GM12865 (cell line): ENCODE measurements at regions not wholly inside any gene's neighbourhood (a gene's known extent, or its start where the extent isn't known, plus 50 kb on each side); places are given as distances from the start of the nearest gene placed in this dataset.

Source experiments
- DNase-seq: peaks from one replicate; pipeline ENCODE4 v3.0.0; 2010; ENCODE audit warnings: low read depth
- H3K4me3 ChIP-seq: 2 replicates; pipeline ENCODE4 v1.5.1; 2011; ENCODE audit warnings: mild to moderate bottlenecking, low read depth, low read length, control low read depth
- TF ChIP-seq, protein P1 (sequence below): IDR thresholded peaks from 2 replicates; pipeline ENCODE4 v1.5.1; 2011; ENCODE audit warnings: low read length, control low read depth, low read depth, inconsistent platforms; ENCODE audit not compliant: insufficient read depth; ENCODE audit errors: missing control alignments

DNA sequence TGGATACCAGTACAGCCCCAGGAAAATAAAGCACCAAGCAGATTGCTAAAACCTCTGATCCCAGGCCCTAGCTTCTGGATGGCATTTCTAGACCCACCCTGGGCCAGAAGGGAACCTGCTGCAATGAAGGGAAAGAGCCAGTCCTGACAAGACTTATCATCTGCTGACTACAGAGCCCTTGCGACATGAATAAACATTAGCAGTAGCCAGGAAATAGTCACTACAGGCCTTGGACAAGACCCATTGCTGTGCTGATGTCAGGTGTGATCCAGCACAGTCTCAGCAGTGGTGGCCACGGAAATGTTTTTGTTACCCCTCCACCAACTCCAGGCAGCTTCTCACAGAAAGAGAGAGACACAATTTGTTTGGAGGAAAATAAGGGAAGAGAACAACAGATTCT is 399.3 kb downstream of the HAO1 start:
- TF ChIP-seq, protein P1, sequence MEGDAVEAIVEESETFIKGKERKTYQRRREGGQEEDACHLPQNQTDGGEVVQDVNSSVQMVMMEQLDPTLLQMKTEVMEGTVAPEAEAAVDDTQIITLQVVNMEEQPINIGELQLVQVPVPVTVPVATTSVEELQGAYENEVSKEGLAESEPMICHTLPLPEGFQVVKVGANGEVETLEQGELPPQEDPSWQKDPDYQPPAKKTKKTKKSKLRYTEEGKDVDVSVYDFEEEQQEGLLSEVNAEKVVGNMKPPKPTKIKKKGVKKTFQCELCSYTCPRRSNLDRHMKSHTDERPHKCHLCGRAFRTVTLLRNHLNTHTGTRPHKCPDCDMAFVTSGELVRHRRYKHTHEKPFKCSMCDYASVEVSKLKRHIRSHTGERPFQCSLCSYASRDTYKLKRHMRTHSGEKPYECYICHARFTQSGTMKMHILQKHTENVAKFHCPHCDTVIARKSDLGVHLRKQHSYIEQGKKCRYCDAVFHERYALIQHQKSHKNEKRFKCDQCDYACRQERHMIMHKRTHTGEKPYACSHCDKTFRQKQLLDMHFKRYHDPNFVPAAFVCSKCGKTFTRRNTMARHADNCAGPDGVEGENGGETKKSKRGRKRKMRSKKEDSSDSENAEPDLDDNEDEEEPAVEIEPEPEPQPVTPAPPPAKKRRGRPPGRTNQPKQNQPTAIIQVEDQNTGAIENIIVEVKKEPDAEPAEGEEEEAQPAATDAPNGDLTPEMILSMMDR = no peak
- no peak for DNase-seq
- no peak overlapping the region for H3K4me3 ChIP-seq

DNA sequence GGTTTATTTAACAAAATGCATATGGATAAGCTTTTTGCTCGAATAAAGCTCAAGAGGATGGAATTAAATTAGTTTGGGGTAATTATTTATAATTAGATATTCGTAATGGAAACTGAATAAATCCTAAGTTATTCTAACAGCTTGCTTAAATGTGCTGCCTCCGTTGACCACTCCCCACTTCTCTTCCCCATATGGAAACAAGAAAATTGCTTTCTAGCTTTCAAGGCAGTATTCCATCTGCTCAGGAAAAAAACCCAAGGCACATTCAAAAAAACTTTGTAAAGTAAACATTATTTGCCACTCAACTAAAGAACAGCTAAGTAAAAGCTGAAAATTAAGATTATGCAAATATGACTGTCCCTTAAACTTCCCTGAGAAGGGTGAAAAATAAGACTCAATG is 369.2 kb downstream of the HAO1 start:
- TF ChIP-seq, protein P1 = no peak
- no peak for DNase-seq

DNA sequence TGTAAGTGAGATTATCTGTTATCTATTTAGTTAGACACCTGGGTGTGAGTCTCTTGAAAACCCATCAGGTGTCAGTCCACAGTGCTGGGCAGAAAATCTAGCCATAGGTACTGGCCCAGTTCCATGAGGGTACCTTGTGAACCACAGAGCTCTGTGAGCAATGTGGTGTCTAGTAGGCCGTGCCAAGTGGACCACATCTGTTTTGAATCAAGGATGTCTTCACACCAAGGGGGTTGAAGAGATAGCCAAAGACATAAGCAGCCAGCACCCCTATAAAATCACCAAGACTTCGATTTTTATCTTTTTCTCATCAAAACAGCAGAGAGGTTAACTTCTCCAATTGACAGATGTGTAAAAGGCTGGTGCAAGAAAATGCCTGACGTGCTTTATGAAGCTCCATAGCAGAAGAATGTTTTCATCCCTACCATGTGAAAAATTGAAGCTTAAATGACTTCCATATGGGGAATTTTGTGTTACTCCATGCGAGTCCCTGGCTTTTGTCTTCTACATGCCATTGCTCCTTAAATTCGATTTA is 368.7 kb downstream of the HAO1 start:
- H3K4me3 ChIP-seq = no peak overlapping the region
- DNase-seq = no peak
- TF ChIP-seq, protein P1 = no peak

More for the DNA sequence above, 369.2 kb downstream of the HAO1 start:
- no peak overlapping the region for H3K4me3 ChIP-seq

DNA sequence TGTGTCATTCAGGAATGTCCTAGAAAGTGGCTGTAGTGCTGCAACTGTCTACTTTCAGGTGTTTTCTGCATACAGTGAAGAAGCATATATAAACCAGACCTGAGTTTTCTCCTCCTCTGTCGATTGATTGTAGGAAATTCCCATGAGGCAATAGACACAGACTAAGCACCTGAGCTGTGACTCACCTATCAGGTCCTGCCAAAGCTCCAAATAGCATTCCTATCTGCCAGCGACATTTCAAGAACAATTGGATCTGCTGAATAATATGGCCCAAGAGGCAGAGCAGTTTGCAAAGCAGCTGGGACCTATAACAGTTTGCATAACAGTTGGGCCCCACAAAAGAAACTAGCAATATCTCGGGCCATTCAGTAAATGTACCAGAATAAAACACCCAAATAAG is 360.4 kb downstream of the HAO1 start:
- DNase-seq = no peak
- H3K4me3 ChIP-seq = no peak overlapping the region
- TF ChIP-seq, protein P1 = no peak

DNA sequence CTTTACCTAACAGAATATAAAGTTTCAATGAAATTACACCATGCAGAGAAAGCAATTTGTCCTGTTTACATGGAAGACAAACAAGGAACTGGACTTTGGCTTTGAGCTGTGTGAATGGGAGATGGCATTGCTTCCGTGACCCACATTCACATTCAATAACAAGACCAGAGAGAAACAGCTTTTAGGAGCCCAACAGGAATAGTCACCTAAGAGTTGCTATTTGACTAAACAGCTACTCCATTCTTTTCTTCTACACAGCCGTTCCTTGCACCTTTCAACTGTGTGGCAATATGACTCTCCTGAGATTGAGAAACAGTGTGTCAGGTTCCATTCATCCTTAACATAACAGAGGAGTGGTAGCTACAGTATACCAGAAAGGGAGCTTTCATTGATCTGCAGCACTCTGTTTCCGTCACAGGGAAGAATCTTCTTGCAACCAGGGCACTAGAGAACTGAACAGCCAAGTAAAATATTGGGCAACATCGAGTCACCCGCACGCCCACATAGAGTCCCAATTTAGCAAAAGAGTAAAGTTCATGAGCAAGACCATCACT is 355.1 kb downstream of the HAO1 start:
- TF ChIP-seq, protein P1 = no peak
- H3K4me3 ChIP-seq = no peak overlapping the region
- DNase-seq = no peak

DNA sequence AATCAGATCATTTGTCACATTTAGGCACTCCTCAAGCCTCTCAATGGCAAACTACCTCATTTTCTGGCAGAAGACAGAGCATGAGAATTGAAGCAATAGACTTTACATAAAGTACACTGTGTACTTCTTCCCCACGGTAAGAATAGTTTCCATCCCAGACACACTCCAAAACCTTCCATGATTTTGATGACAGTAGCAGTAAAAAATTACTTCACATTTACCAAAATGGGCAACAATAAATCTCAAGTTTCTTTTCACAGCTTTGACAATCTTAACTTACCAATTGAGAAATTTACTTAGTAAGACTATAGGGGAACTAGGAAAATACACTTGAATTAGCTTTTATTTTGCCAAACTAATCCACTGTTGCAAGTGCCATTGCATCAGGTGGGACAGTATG is 353.8 kb downstream of the HAO1 start:
- H3K4me3 ChIP-seq = no peak overlapping the region
- no peak for DNase-seq
- TF ChIP-seq, protein P1 = no peak

DNA sequence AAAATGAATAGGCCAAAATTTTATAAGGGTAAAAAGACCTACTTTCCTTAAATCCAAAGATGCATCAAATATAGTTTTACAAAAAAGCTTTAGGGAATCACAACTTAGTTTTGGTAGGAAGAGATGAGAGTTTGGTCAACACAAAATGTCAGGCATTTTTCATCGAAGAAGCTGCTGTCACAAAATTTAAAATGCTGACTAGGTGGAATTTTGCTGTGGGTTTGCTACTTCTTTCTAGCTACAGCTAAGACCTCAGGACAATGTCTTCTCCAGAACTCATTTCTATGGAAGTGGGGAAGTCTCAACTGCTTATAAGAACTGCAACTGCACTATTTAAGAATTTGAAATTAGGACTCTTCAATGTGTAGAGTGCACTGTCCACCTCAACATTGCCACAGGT is 351.1 kb downstream of the HAO1 start:
- DNase-seq = no peak
- TF ChIP-seq, protein P1 = no peak
- no peak overlapping the region for H3K4me3 ChIP-seq
